Activated CD4-positive, alpha-beta memory T cell treated with anti-CD3 and anti-CD28 coated beads for 36 hours (primary cell): ENCODE measurements at regions not wholly inside any gene's neighbourhood (a gene's known extent, or its start where the extent isn't known, plus 50 kb on each side); places are given as distances from the start of the nearest gene placed in this dataset.

Source experiments
- CTCF ChIA-PET: fragments of 350-600 bp; sonication (Branson Sonifier 250); formaldehyde crosslinking; loops from one replicate; lab custom pipeline; 2021; ENCODE audit warnings: antibody characterized with exemption, inconsistent platforms; lab: Charles Lee
- POLR2A ChIA-PET: fragments of 350-600 bp; sonication (Branson Sonifier 250); formaldehyde crosslinking; loops from one replicate; lab custom pipeline; 2021; ENCODE audit warnings: antibody characterized with exemption; lab: Charles Lee
- DNase-seq: peaks from one replicate; pipeline ENCODE4 v3.0.0-alpha.2; 2020
- H3K27ac Mint-ChIP-seq: one replicate; pipeline ENCODE4 v1.8.0; 2021; ENCODE audit warnings: mixed read lengths
- H3K27me3 Mint-ChIP-seq: one replicate; pipeline ENCODE4 v1.8.0; 2021; ENCODE audit warnings: mixed read lengths
- H3K36me3 Mint-ChIP-seq: one replicate; pipeline ENCODE4 v1.8.0; 2021; ENCODE audit warnings: mixed read lengths
- H3K4me1 Mint-ChIP-seq: one replicate; pipeline ENCODE4 v1.8.0; 2021; ENCODE audit warnings: low read depth, mixed read lengths
- H3K4me3 Mint-ChIP-seq: one replicate; pipeline ENCODE4 v1.8.0; 2021; ENCODE audit warnings: mild to moderate bottlenecking, mixed read lengths
- H3K9me3 Mint-ChIP-seq: one replicate; pipeline ENCODE4 v1.8.0; 2021; ENCODE audit warnings: mixed read lengths
- intact Hi-C: fragments of 100-400 bp; cut with micrococcal nuclease; formaldehyde crosslinking; loops from one replicate; pipeline ENCODE4 v1.15.1; 2023

DNA sequence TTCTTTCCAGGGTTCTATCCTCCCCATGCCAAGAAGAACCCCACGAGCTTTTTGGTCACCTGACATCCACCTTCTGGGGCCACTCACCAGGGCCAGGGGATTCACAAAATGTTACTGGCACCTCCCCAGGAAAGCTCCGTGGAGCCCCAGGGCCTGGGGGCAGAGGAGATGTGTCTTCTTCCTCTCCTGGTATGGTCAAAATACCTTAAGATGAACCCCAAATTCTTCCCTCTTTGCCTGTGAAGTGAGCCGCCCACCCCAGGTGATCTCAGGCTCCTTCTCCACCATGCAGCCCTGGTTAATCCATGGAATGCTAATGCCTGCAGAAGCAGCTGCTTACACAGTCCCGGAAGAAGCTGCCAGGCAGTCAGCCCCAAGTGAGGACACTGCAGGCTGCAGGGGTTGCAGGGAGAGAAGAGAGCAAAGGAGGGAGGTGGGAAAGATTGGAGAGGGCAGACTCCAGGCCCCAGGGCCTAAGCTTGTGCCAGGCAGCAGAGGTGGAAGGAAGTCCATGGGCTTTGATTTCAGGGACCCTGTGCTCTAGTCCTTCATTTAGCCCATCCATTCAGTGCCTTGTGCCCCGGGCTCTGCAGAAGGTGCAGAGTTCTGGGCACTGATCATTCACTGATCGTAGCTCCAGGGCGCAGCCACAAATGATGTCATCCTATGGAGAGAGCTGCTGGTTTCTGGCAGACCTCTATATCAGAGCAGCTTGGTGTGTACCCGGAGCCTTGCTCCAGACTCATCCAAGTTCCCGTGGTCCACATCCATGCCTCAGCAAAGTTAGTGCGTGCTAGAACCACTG, 127.9 kb upstream of the NECTIN1 start:
- Mint-ChIP-seq H3K4me3 (no peak overlapping the region), H3K27me3 (peaks cover 6% of the 10 kb centered on the region), H3K27ac (no peak overlapping the region), H3K9me3 (no peaks in the 10 kb centered on the region), H3K4me1 (no peaks in the 10 kb centered on the region), H3K36me3 (no peaks in the 10 kb centered on the region)
- no peak for DNase-seq
- CTCF ChIA-PET: interaction anchor here (0.6 kb wide), 1 partner anchor 775 kb away, joined by 3 read pairs; no protein-coding TSS in a partner anchor
- intact Hi-C loops: no loop called here
- POLR2A ChIA-PET: no interaction called here

DNA sequence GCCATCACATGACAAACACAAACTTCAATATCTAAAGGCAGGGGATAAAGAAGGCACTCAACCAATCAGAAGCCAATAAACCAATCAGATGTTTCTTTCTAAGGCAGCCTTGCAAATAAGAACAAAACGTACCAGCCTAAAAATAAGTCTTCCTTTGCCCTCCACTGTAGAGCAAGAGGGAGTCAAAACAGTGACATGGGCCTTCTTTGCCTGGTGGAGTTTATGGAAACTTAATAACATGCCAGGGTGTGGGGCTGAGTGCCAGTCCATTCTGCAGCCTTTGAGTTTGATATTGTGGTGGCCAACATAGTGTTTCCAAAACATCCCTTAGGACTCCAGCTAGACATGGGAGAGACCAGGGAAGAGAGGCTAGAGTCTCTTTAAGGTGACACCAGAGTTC, 126.1 kb upstream of the NECTIN1 start:
- Mint-ChIP-seq H3K4me3 (no peak overlapping the region), H3K36me3 (no peaks in the 10 kb centered on the region), H3K27me3 (peaks cover 9% of the 10 kb centered on the region), H3K27ac (no peak overlapping the region), H3K4me1 (no peaks in the 10 kb centered on the region), H3K9me3 (no peaks in the 10 kb centered on the region)
- ChIA-PET POLR2A (no interaction called here), CTCF (no interaction called here)
- no peak for DNase-seq
- intact Hi-C loops: no loop called here

- H3K27ac Mint-ChIP-seq: no peak overlapping the region
- CTCF ChIA-PET: no interaction called here
- H3K36me3 Mint-ChIP-seq: no peaks in the 10 kb centered on the region
- POLR2A ChIA-PET: no interaction called here
- no peak overlapping the region for H3K4me3 Mint-ChIP-seq
- intact Hi-C loops: no loop called here
- no peaks in the 10 kb centered on the region for H3K4me1 Mint-ChIP-seq
- peaks cover 9% of the 10 kb centered on the region for H3K27me3 Mint-ChIP-seq
- no peak for DNase-seq
- no peaks in the 10 kb centered on the region for H3K9me3 Mint-ChIP-seq
Measured at GRCh38 chr11:119854521-119854920, 125.5 kb upstream of the NECTIN1 start.

DNA sequence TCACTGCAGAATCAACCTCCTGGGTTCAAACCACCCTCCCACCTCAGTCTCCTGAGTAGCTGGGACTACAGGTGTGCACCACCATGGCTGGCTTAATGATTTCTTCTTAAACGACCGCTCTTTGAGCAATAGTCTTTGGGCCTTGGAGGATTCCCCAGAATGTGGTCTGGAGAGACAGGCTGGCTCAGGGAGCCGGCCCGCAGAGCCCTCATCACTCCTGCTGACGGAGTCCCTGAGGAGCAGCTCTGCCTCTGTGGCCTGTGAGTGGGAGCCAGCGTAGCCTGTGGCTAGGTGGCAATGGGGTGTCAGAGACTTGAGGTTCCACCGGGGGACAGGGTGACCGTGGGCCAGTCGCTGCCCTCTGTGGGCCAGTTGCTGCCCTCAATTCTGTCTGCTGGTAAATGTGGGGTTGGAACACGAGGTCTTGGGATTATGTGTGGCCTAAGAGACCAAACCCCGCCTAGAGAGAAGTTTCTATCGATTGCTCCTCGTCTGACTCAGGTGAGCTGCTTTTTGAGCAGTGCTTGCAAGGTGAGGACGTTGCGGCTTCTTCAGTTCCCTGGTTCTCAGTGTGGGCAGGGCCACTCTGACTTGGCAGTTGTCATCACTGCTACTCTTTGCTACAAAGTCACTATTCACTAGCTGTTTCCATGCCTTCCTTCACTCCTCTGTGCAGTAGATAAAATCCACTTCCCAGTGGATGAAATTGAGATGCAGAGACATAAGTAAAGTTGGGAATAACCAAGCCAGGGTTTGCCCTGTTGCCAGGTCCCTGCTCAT, 124.8 kb upstream of the NECTIN1 start:
- H3K27me3 Mint-ChIP-seq: peaks cover 9% of the 10 kb centered on the region
- H3K36me3 Mint-ChIP-seq: no peaks in the 10 kb centered on the region
- ChIA-PET POLR2A (no interaction called here), CTCF (no interaction called here)
- no peaks in the 10 kb centered on the region for H3K4me1 Mint-ChIP-seq
- DNase-seq: no peak
- no peak overlapping the region for H3K4me3 Mint-ChIP-seq
- H3K27ac Mint-ChIP-seq: no peak overlapping the region
- intact Hi-C loops: no loop called here
- H3K9me3 Mint-ChIP-seq: no peaks in the 10 kb centered on the region

GRCh38 chr11:119852741-119853140, 123.7 kb upstream of the NECTIN1 start:
- intact Hi-C loops: no loop called here
- no peak for DNase-seq
- no peak overlapping the region for H3K27ac Mint-ChIP-seq
- H3K9me3 Mint-ChIP-seq: no peaks in the 10 kb centered on the region
- H3K4me1 Mint-ChIP-seq: no peaks in the 10 kb centered on the region
- no peak overlapping the region for H3K4me3 Mint-ChIP-seq
- POLR2A ChIA-PET: no interaction called here
- CTCF ChIA-PET: no interaction called here
- peaks cover 5% of the 10 kb centered on the region for H3K27me3 Mint-ChIP-seq
- no peaks in the 10 kb centered on the region for H3K36me3 Mint-ChIP-seq

DNA sequence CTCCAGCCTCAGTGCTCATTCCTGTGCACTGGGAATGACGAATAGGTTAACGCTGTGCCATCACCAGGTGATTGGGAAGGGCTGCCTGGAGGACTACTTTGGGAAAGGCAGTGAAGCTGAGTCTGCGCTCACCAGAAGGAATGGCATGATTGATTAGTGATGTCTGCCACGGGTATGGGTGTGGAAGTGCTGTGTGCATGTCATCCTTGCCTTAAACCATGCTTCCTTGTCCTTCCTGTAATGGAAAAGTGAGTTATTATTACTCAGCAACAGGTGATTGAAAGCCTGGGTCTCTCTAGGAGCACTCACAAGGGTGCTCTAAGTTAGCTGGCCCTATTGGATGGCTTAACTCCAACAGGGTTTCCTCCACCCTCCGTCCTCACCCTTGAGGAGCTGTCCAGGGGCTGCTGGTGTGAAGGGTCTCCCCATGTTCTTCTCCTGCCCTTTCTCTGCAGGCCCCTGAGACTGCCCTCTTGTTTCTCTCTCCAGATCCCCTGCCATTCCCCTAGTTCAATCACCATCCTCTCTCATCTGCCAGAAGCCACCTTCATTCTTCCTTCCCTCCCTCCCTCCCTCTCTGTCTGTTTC, 121.9 kb upstream of the NECTIN1 start:
- Mint-ChIP-seq H3K36me3 (no peaks in the 10 kb centered on the region), H3K4me3 (no peak overlapping the region), H3K9me3 (peaks cover 8% of the 10 kb centered on the region), H3K4me1 (no peaks in the 10 kb centered on the region), H3K27ac (no peak overlapping the region), H3K27me3 (peaks cover 3% of the 10 kb centered on the region)
- DNase-seq: no peak
- CTCF ChIA-PET: no interaction called here
- intact Hi-C loops: no loop called here
- POLR2A ChIA-PET: no interaction called here

DNA sequence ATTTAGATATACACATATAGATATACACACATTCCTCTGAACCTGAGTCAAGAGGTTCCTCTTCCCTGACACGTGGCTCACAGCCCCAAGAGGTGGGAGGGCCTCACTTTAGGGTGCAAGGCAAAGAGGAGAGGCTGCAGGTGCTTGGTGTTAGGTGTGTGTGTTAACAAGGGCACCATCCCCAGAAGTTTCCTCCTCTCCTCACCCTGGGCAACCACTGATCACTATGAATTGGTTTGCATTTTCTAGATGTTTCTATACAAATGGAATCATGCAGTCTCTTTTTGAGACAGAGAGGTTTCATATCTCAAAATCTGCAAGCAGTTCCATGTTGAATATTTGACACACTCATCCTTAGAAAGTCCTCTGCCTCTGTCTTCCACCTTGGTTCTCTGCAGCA, 120.9 kb upstream of the NECTIN1 start:
- H3K4me1 Mint-ChIP-seq: no peaks in the 10 kb centered on the region
- no peak overlapping the region for H3K4me3 Mint-ChIP-seq
- intact Hi-C loops: no loop called here
- H3K36me3 Mint-ChIP-seq: no peaks in the 10 kb centered on the region
- ChIA-PET POLR2A (no interaction called here), CTCF (no interaction called here)
- no peak overlapping the region for H3K27ac Mint-ChIP-seq
- H3K27me3 Mint-ChIP-seq: peaks cover 3% of the 10 kb centered on the region
- DNase-seq: peak; percentile 11
- H3K9me3 Mint-ChIP-seq: peaks cover 8% of the 10 kb centered on the region

- Mint-ChIP-seq H3K4me3 (no peak overlapping the region), H3K36me3 (no peaks in the 10 kb centered on the region), H3K27ac (no peak overlapping the region), H3K9me3 (peaks cover 8% of the 10 kb centered on the region), H3K27me3 (peaks cover 8% of the 10 kb centered on the region), H3K4me1 (no peaks in the 10 kb centered on the region)
- intact Hi-C loops: no loop called here
- DNase-seq: no peak
- POLR2A ChIA-PET: no interaction called here
- CTCF ChIA-PET: no interaction called here
Measured at GRCh38 chr11:119847853-119848252, 118.9 kb upstream of the NECTIN1 start.

- no peak overlapping the region for H3K27ac Mint-ChIP-seq
- no peaks in the 10 kb centered on the region for H3K36me3 Mint-ChIP-seq
- POLR2A ChIA-PET: no interaction called here
- intact Hi-C loops: no loop called here
- no peak for DNase-seq
- H3K4me1 Mint-ChIP-seq: no peaks in the 10 kb centered on the region
- CTCF ChIA-PET: no interaction called here
- peaks cover 8% of the 10 kb centered on the region for H3K9me3 Mint-ChIP-seq
- H3K4me3 Mint-ChIP-seq: no peak overlapping the region
- H3K27me3 Mint-ChIP-seq: peaks cover 7% of the 10 kb centered on the region
Measured at GRCh38 chr11:119846374-119846773, 117.4 kb upstream of the NECTIN1 start.

- ChIA-PET POLR2A (no interaction called here), CTCF (no interaction called here)
- no peaks in the 10 kb centered on the region for H3K4me1 Mint-ChIP-seq
- no peak for DNase-seq
- H3K36me3 Mint-ChIP-seq: no peaks in the 10 kb centered on the region
- H3K27me3 Mint-ChIP-seq: peaks cover 6% of the 10 kb centered on the region
- intact Hi-C loops: no loop called here
- H3K27ac Mint-ChIP-seq: no peak overlapping the region
- H3K4me3 Mint-ChIP-seq: no peak overlapping the region
- peaks cover 8% of the 10 kb centered on the region for H3K9me3 Mint-ChIP-seq
Measured at GRCh38 chr11:119845756-119846155, 116.8 kb upstream of the NECTIN1 start.

DNA sequence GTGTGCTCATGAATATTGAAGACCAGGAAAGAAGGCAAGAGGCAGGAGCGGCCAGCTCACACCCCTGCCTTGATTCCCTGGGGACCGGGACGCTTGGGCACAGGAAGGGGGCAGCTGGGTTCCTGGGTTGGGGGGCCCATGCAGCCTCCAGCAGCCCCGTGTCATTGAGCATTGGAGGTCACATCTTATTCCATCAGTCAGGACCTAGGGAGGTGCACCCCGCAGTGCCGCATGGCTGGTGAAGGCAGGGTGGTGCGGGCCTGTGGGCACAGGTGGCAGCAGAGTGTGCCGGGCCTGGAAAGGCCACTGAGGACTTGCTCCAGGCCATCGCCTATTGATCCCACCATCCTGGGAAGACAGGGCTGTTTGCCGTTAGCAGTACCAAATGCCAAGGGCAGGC, 116.3 kb upstream of the NECTIN1 start:
- intact Hi-C loops: no loop called here
- Mint-ChIP-seq H3K4me1 (no peaks in the 10 kb centered on the region), H3K4me3 (no peak overlapping the region), H3K27ac (no peak overlapping the region), H3K9me3 (peaks cover 8% of the 10 kb centered on the region), H3K36me3 (no peaks in the 10 kb centered on the region), H3K27me3 (peaks cover 6% of the 10 kb centered on the region)
- ChIA-PET CTCF (no interaction called here), POLR2A (no interaction called here)
- DNase-seq: no peak

DNA sequence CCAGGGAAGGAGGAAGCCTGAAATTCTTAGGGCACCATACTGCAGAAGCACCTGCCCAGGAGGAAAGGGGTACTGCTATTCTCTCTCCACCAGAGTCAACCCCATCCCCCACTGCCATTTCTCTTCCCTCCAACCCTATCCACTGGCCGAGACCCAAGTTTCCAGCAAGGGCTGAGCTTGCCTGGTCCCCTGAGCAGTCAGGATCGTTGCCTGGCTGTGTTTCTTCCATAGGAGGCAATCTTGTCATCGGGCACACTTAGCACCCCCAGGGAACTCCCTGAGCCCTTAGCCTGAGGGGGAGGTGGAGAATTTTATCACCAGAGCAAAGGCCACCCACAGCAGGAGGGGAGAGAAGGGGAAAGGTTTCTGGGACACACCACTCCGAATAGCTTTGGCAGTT, 115.8 kb upstream of the NECTIN1 start:
- POLR2A ChIA-PET: no interaction called here
- peaks cover 6% of the 10 kb centered on the region for H3K27me3 Mint-ChIP-seq
- peaks cover 8% of the 10 kb centered on the region for H3K9me3 Mint-ChIP-seq
- no peaks in the 10 kb centered on the region for H3K36me3 Mint-ChIP-seq
- H3K4me3 Mint-ChIP-seq: no peak overlapping the region
- CTCF ChIA-PET: no interaction called here
- no peak overlapping the region for H3K27ac Mint-ChIP-seq
- intact Hi-C loops: no loop called here
- DNase-seq: no peak
- H3K4me1 Mint-ChIP-seq: no peaks in the 10 kb centered on the region
